GM19023 (cell line): ENCODE measurements at regions not wholly inside any gene's neighbourhood (a gene's known extent, or its start where the extent isn't known, plus 50 kb on each side); places are given as distances from the start of the nearest gene placed in this dataset.

Source experiments
- ATAC-seq: cut with Tn5 transposase; IDR thresholded peaks from one replicate; pipeline ENCODE4 v1.9.1; 2021; ENCODE audit warnings: mild to moderate bottlenecking, moderate library complexity; ENCODE audit not compliant: unreplicated experiment

DNA sequence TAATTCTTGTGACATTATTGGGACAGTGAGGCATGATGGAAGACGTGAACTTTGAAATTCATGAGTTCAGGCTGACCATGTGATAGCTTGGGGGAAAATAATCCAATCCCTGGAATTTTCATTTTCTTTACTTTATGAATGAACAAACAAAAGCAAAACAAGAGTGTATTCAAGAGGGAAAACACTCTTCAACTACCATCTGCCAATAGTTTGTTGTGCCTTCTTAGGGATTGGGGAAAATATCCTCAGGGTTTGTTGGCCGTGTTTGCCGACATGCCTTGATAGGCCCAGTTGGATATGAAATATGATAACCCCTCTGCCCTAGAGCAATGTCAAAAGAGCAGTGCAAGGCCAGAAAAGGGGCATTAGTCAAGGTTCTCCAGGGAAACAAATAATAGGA lies 80.8 kb upstream of the CLNK start:
- no peak for ATAC-seq

DNA sequence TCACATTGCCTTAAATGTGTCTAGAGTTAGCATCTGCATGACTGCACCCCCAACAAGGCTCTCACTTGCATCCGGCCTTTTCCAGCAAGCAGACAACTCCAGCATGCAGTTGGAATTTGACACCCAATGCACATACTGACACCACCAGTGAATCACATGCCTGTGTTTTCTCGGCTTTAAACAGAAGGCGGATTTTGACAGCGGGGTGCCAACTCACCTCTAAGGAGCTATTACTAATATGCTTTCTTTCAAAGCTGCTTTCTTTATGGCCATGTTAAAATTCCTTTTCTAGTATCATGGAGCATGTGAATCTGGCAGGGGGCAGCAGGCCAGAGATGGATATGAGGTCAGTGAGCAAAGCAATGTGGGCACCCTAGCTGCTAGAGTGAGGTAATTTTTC lies 78.0 kb upstream of the CLNK start:
- ATAC-seq = no peak

DNA sequence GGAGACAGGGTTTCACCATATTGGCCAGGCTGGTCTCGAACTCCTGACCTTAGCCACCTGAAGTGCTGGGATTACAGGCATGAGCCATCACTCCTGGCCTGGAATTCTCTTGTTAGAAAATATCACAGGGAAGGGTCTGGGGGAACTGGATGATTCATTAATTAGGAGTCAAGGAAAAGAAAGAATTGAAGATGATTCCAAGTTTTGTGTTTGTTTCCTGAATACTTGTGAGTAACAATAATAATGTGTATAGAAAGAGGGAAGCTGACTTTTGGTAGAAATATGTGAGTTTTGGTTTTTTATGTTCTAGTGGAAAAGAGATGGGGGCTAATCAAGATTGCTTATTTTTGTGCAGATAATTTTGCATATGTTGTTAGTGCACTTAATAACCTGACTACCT lies 77.3 kb upstream of the CLNK start:
- no peak for ATAC-seq

DNA sequence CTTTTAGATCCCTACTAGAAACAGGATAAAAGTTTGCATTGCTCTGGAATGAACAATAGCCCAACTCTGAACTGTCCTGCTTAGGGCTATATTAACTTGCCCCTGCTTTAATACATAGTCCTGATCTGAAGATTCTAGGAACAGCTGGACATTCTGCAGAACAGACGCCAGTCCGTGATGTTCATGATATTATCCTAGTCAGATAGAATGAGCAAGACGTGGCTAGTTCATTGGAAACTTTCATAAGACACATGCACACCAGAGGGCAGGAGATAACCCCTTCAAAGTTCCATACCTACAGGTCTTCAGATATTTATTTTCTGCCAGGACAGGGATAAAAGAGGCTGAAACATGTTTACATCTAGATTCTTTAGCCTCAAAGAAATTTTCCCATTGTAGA lies 75.5 kb upstream of the CLNK start:
- ATAC-seq = no peak

DNA sequence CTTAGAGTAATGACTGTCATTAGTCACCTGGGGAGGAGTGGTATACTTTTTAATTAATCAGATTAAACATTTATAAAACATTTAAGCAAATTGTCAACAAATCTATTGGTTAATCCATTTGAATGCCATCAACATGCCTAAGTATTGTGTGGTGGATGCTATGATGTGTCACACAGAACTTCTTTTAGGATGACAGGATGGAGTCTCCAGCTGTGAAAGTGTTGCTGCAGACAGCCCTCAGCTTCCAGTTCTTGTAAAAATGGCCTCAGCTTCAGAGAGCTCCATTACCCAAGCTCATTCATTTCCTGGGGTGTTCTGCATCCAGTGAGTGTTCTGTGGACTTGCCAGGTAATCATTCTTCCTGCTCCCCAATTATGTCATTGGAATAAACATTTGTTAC lies 74.3 kb upstream of the CLNK start:
- no peak for ATAC-seq

DNA sequence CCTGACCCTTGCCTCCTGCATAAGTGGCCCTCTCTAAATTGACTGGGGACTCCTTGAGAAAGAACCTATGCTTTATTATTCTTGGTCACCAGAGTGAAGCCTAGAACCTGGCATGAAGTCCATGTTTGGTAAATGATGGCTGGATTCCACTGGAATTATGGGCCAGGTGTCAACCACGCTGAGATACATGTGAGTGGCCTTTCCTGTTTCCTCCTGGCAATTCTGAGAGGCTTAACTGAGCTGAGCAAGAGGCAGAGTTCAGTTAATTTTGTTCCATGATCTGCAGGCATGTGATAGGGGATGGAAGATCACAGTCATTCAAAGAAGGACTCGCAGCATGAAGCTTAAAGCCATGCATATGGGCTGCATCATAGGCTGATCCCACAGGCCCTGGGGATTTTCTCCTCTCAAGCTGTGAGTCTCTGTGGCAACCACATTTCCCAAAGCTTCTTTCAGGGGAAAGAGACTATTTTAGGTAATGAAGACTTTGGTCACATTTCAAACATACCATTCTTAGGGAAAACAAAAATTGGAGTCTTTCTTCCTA lies 69.4 kb upstream of the CLNK start:
- no peak for ATAC-seq

DNA sequence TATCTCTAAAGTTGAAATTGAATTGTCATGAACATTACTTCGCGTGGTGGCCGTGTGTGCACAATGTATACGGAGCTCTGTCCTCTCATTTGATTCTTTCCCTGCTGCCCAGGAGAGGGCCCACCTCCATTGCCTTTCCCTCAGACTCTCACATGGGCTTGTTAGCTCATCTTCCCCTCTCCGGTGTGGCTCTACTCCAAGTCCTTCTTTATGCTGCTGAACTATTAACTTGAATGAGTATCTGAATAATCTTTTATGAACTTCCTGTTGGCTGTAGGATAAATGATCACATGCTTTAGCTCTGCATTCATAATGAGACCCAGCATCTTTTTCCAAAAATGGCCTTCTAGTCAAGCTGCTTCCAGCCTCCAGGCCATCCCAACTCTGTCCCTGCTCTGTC lies 68.8 kb upstream of the CLNK start:
- ATAC-seq = no peak

DNA sequence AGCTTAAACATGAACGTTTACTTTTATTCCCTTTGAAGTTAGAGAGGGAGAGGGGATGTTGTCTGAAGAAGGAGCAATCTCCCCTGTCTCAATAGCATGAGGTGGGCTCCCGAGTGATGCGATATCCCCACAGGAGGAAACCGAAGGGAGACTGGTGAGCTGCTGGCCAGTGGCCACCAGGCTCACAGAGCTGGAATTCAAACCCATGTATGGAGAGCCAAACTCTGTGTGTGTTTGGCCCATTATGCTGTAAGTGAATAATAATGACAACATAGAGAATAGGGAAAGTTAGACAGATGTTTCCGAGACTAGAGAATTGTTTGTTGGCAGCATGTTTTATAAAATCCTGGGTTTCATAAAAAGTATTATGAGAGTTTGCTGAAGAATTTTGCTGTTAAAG lies 66.1 kb upstream of the CLNK start:
- no peak for ATAC-seq

DNA sequence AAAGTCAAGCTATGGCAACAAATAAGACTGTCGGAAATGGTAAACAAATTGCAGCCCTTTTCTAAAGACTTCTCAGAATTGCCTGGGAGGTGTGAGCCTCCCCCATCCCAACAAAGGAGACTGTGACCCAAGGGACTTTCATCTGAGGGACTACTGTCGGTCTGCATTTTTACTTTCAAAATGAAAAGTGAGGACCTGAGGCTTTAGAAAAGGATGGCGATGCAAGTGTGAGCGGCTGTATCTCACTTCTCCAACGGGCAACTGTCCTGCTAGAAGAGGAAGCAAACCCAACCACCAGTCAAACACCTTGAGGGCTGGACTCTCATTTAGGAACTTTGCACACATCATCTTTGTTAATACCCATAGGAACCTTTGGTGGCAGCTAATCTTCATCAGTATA lies 62.6 kb upstream of the CLNK start:
- peak; percentile 54 for ATAC-seq

DNA sequence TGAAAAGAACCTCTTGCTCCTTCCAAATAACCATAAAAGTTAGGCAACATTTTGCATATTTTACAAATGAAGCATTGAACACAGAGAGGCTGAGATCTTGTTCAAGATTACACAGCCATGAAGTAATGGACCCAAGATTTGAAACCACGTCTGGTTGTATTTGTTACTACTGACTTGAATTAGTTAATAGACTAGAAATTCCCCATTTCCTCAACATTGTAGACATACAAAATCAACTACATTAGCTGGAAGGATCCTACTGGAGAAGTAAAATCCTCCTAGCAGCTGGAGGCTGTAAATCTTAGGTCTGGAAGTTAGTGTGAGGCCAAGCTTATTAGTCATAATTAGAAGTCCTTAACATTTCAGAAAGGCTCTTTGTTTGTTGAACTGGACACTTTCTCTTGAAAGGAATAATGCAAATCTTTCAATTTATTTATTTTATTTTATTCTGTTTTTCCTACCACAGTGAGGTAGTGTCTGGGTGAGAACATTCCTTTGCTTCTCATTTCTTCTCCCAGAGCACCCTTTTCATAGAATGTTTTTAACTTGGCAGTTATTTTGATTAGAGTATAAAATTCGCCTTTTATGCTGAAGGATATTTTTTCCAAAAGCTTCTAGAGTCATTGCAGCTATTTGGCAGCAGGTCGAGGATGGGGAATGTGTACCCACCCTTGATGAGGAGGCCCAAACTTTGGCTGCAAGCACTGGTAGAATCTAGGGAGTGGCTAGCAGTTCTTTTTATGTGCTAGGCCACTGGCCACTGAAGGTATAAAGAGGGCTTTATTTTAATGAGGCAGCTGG lies 62.0 kb upstream of the CLNK start:
- no peak for ATAC-seq

DNA sequence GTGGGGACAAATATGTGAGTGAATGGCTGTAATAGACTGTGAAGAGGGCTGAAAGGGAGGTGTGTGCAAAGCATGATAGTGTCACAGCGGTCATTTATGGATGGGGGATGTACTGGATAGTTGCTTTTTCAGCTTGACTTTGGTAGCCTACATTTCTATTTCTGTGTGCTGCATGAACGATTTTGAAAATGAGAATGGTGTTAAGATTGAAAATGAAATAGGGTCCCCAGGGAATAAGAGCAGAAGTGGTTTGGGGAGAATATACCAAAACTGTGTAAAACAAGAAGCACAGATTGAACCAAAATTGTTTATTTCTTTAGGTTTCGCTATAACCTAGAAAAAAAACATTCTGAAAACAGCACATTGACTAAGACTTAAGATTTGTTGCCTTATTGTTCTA lies 58.8 kb upstream of the CLNK start:
- ATAC-seq = peak; percentile 61

DNA sequence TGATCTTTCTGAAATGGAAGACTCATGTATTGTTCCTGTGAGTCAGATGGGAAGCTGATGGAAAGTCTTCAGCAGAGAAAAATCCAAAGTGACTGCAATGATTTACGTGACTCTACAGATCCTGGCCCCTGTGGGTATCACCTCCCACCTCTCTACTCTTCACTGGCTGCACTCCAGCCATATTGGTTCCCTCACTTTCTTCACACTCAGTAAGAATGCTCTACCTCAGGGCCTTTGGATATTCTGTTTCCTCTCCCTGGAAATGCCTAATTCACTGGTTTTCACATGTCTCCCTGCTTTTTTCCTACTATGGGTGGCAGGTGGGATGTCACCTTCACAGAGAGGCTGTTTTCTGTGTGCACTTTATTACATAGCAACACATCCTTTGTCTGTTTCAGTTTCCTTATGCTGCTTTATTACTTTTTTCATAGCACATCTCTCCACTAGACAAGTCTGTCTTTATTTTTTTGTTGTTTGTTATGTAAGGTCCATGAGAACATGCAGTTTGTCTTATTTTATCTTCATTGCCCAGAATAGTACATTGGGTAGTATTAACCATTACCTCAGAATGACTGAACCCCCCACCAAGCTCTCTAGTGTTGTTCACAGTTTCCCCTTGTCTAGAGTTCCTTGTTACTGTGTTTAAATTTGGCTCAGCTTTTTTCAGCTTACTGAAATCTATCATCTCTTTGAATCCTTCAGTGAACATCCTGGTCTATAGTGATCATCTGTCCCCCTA lies 57.6 kb upstream of the CLNK start:
- no peak for ATAC-seq

DNA sequence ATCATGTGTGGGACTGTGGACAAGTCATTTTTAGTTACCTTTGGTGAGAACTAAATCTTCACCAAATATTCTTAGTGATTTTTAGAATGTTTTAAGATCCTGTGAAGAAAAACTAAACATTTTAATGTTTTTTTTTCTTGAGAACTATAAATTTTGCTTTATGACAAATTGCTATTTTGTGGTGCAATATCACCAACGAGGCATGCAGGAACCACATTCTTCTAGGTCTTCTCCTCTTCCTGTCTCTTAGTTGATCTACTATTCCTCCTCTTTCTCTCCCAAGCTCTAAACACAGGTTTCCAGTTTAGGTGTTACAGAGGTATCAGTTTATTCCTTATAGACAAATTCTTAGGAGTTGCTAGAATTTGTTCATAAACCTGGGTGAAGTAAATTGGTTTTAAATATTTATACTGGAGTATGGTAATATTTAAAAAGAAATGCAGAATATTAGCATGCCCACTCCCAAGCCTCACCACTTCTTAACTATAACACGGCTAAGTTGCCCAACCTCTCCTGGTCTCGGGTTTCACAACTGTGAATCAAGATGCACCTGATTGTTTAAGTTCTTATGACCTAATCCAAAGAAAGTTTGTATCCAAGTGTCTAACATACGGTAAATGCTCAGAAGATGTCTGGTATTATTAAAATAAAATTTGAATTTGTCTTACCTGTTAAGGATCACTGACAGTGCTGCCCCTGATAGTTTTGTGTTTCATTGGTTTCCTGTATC lies 56.5 kb upstream of the CLNK start:
- ATAC-seq = no peak

DNA sequence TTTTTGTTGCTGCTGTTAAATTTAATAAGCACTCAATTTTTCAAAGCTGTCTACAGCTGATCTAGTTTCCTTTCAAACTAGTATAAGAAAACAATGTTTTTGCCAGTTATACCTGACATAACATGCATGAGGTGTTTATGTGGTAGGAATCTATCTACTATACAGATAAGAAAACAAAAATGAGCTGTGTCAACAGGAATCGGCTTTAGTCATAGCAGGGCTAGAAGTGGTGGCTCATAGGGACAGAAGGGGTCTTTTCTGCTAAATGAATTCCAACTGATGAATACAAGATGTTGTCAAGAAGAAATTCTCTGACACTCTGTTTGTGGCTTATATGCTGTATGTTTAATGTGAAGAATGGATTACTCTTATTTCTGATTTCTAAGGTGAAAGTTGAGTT lies 55.7 kb upstream of the CLNK start:
- ATAC-seq = no peak

DNA sequence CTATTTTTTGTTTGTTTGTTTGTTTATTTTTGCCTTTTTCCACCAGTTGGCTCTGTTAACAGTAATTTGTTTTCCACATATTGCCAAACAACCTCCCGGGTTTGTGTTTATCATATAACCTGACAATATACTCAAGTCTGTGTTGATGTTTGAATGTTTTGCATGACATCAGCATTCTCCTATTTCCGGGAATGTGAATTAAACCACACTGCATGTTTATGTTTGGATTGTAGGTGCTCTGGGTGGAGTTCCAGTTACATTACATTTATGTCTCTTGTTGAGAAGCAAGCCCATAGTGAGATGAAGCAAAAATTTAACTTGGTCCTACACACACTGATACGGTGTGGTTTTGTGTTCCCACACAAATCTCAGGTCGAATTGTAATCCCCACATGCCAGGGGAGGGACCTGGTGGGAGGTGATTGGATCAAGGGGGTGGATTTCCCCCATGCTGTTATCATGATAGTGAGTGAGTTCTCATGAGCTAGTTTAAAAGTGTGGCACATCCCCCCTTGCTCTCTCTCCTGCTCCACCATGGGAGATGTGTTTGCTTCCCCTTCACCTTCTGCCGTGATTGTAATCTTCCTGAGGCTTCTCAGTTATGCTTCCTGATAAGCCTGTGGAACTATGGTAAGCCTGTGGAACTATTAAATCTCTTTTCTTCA lies 54.4 kb upstream of the CLNK start:
- no peak for ATAC-seq

DNA sequence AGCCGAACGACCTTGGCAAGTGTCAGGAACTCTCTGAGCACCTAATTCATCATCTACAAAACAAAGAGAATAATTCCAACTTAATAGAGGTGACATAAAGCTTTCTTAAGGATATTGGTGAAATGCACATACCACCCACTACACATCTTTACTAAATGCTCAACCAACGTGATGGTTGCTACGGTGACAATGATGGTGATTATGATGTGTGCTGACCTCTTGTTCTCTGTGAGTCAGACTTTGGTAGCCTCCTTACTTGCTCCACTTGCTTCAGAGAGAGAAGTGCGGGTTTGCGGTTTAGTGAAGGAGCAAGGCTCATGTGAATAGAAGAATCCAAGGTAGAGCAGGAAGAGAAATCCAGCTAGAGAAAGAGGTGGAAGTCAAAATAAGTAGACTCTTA lies 52.8 kb upstream of the CLNK start:
- no peak for ATAC-seq

DNA sequence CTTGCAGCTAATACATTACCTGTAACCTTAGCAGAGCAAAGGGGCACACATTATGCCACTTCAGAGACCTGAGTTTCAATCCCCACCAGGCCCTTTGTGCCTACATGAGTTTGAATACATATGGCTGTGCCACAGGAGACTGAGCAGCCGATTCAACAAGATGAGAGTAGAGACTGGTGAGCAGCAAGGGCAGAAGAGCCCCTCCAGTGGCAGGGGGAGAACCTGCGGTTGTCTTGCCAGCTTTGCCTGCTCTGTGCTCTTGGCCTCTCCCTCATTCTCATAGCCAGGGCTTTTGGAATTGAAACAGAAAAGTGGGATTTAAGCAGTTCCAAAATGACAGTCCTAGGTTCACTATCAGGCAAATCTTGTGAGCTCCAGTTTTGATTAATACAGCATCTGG lies 52.3 kb upstream of the CLNK start:
- ATAC-seq = no peak

DNA sequence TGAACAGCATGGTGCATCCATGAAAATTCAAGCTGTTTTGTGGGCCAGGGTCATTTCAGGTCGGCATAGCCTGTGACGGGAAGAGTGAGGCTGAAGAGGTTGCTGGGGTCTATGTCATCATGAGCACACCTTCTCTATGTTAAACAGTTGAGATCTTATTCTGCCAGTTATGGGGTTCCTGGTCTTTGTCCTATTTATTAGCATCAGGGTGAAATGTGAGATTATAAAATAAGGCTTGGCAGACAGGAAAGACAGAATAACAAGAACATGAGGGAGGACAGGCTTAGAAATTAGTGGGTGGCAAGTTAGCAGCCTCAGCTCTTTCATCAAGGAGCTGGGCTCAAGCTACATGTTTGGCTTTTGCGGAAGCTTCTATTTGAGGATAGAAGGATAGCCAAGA lies 51.7 kb upstream of the CLNK start:
- ATAC-seq = no peak

DNA sequence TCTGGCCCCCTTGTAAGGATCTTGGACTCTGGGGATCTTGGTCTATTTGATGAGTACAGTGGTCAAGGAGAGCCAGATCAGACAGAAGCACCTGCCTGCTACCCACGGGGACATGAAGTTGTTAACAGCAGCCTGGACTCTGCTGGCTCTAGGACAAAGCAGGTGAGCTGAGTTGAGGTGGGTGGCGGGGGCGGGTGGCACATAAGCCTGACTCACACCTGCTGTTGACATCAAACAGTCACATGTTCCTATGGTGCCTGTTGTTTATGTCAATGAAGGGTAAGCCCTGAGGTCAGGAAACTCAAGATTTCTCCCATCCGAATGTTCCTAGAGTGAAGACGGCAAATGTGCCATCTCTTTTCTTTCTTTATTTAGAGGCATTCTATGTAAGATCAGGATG lies 50.1 kb upstream of the CLNK start:
- no peak for ATAC-seq
